CD4-positive, alpha-beta T cell treated with Interleukin-4 for 1 hour (primary cell): ENCODE measurements at regions not wholly inside any gene's neighbourhood (a gene's known extent, or its start where the extent isn't known, plus 50 kb on each side); places are given as distances from the start of the nearest gene placed in this dataset.

Experiments used
- DNase-seq, 2 donors: peaks; one replicate each; pipeline ENCODE4 v3.0.0-alpha.2; 2020 to 2022

DNA sequence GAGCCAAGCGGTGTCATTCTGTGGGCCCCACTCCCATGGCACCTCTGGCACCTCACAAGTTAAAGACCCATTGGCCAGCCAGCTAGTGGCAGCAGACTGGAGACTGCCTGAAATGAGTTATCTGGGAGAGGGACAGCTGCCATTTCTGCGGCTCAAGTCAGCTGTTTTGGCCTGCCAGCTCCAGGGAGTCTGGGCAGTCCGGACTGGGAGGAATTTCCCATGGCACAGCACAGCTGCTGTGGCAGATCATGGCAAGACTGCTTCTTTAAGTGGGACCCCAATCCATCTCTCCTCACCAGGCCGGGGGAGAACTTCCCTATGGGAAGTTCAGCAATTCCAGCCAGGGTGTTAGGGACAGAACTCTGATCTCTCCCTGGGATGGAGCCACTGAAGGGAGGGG, 2187.6 kb upstream of the CELF4 start:
- no peak for DNase-seq

DNA sequence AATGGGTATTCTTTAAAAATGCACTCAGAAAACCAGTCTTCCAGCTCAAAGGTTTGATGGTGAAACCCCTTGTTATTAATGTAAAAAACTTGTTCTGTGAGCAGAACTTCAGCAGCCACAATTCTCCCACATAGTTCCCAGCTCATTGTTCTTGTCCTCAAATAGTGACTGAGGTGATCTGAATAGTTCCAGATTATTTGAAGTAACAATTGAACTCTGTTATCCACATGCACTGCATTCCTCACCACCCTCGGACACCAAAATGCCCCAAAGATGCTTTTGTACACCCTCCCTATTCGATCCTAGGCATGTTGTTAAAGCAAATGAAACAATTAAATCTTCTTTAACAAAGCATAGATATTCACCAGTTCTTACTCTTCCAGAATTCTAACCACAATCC, 2186.8 kb upstream of the CELF4 start:
- DNase-seq = no peak

DNA sequence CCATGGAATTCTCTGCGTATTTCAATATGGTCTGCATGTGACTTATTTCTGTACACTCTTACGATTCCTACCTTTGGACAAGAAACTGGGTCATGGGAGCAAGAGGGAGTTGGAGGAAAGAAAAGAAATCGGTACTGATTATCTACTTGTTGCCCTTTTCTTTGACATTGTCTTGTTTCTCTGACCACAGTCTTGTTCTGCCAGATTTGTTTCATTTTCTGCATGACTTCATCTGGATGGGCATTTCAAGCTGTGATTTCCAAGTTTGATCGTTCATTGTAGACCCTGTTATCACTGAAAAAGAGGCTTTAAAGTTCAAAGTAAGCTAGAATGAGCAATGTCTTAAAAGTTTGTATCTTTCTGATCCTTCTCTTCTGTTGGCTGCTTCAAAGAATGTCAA, 2186.3 kb upstream of the CELF4 start:
- no peak for DNase-seq

DNA sequence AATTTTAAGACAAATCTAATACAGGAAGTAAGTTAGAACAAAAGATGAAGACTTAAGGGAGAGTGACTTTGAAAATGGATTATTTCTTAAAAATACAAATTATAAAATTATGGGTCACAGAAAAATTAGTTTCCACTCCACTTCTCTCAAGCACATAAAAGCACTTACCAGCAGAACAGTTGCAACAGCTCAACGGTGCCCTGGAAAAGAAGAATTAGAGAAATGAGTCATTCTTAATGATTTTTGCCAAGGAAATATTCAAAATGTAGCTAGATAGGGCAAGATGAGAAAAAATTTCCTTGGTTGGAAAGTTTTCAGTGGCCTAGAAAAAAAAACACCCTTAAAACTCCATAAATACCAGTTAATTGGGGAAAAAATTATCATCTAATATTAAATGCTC, 2185.6 kb upstream of the CELF4 start:
- DNase-seq = no peak

DNA sequence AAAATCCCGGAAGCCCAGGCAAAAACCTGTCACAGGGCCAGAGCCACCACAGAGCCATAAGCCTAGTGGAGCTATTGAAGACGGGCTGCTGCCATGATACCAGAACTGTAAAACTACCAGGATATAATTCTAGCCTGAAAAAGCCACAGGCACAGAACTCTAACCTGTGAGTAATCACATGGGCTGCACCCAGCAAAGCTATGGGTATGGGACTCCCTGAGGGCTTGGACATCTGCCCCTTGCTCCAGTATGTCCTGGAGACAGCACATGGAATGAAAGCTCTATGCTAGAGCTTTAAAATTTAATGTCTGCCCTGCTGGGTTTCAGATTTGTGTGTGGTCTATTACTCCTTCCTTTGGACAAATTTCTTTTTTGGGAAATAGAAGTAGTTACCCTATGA, 2183.6 kb upstream of the CELF4 start:
- no peak for DNase-seq

DNA sequence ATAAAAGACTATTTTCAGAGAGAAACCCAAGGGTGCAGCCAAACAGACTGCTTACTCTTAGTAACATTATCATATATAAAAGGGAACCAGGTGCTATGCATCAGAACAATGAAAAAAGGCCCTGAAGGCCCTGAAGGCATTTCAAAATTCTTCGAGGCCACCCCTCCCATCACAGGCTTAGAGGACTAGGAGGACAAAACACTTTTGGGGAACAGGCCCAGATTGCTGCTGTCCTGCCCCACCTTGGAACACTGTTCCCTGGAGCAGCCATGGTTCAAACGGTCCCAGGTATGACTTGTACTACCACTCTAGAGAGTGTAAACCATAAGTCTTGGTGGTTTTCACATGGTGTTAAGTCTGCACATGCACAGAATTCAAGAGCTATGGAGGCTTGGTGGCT, 2183.1 kb upstream of the CELF4 start:
- DNase-seq = no peak

DNA sequence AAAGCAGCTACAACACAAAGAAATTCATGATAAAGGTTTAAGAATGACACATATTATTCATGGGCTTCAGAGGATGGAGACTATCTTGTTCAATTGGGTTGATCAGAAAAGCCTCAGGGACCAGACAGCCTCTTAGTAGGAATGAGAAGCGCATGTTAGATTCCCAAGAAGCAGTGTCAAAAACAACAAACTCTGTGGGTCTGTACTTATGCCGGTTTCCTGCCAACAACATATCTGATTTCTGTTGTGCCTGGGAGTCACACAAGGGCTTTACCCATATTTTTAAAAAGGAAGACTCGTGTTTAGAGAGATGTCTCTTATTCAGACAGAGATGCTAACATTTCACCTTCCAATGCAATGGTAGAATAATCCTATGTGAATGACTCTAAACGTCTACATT, 2180.6 kb upstream of the CELF4 start:
- DNase-seq = no peak

DNA sequence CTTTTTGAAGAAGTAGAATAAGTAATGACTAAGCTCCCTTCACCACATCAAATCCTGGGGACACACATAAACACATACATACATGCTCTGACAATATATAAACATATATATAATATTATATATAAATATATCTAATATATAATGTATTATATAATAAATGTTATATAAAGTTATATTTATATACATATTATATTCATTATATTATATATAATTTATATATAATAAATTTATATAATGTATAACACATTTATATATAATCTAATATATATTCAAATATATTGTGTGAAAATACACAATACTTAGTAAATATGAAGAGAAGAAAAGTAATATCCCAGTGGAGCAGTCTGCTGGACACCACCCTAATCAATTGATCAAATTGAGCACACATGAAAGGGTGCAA, 2177.9 kb upstream of the CELF4 start:
- DNase-seq = no peak

DNA sequence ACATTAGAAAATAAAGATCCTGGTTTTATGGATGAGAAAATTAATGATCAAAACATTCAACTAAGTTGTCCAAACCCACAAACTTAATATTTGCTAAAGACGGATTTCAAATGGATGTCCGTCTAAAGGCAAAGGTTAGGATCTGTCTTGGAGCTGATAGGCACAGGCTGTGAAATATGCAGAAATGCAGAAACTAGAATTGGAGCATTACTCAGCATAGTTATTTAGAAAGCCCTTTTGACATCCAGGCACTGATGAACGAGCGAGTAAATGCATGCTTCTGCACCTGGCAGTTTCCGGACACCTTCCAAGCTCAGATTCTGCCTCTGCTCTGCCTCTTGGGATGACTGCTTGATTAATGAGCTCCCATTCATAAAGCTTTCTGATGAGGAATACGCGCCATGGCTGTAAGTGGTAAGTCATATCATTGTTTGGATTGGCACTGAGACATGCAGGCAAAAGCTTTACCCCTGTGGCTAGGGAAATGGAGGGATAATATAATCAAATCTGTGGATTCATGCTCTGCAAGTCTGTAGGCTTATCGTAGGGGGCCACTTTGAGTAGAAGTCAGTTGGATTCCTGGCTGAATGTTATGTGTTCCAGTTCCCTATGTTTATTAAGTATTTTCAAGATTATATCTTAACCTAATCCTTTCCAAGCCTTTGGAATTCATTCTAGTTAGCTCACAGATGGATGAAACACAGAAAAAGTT, 2176.3 kb upstream of the CELF4 start:
- DNase-seq = no peak

DNA sequence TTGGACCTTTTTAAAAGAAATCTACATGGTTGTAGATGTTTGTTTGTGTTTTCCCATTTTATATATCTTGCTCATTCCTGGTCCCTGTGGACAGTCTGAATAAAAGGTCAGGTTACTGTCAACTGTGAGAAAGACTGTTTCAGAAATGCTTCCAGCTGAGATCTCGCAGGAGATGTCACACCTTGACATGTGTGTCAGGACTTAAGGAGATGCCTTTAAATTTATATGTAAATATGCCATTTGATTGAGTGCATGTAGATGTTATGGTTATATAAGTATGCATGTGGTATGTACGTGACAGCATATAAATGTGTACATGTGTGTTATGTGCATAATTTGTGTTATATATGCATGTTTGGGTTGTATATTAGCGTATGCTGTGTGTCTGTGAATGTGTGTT, 2172.3 kb upstream of the CELF4 start:
- DNase-seq = no peak

DNA sequence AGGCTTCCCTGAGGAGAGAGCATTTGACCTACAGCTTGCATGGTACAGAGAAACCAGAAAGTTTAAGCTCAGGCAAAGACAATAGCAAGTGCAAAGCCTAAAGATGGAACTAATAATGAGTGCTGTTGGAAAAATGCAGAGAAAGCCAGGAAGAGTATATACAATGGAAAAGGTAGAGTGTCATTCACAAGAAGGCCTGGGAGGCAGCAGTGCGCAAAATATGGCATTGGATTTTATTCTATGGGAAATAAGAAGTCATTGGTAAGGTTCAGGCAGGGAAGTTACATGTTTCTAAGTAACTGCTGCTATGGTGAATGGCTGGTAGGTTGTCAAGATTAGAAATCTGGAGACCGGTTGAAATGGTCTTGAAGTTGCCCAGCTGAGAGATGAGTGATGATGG, 2167.3 kb upstream of the CELF4 start:
- DNase-seq = no peak

DNA sequence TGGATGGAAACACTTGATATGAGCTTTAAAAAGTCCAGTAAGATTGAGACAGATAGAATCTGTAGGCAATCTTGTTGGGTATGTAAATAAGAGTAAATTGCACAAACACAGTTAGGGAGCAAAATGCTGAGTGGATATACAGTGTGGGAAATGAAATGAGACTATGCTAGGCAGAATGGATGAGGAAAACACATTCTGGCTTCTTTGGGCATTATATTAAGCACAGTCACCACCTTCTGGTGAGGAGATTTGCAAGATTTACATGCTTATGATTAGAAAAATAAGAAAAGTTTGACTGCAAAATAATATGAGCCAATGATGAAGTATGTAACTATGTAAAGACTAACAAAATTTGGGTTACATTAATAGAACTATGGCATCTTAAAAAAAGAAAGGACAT, 2165.0 kb upstream of the CELF4 start:
- no peak for DNase-seq

DNA sequence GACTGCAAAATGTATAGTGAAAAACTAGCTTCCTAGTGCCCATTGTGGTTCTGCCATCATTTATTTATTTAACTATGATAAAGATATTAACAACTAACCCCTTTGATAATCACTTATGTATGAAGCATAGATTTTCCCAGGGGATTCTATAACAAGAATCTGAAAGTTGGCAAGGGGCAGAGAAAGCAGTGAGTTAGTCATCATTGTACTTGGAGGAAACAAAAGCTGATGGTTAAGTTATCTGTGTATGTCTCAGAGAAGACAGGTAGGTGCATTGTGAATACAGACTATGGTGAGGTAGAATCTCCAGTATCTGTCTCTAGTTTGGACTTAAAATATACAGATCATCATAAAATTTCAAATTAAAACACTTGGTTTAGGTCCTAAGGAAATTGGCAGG, 2159.1 kb upstream of the CELF4 start:
- DNase-seq = no peak

DNA sequence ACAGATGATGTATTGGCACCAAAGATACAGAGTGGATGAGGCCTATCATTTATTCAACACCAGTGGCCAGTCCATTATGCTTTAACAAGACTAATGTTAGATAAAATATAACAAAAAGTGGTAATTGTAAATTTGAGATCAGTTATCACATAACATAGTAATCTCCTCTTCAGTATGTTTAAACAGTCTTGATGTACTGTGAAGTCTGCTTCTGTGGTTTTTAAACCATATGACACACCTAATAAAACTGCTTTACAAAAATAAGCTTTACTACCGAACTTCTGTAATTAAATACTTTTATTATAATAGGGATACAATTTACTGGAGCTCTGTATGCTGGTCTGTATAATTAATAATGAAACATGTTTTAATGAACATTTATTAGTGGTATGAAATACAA, 2156.1 kb upstream of the CELF4 start:
- no peak for DNase-seq

DNA sequence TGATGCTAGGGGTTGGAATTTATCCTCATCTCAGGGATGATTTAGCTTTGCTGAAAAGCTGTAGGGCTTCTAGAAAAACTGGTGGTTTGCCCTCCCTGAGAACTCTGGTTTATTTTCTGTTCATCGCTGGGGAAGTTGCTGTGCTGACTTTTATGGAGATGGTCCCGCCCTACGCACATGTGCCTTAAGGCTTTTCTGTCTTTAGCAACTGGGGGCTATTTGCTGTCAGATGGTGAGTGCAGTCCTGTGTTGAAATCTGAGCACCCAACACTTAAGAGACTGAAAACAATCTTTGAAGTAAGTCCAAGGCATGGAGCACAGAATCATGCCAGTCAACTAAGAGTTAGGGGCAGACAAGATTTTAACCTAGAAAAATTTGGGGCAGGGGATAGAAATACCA, 2148.4 kb upstream of the CELF4 start:
- no peak for DNase-seq

DNA sequence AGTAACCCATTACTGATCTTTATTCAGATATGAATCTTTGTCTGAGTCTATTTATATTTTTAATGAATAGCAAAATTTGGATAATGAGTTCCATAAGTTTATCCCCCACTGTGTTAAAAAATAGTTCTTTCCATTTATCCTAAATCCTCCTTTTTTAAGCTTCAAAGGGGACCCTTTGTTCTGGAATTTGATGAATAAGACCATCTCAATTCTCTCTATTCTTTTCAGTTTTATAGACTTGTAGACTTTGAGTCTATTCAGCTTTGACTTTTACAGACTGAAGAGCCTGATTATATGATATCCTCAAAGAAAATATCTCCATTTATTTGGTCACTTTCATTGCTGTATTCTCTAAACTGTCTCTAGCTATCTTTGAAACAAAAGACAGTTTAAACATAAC, 2146.1 kb upstream of the CELF4 start:
- DNase-seq = no peak

DNA sequence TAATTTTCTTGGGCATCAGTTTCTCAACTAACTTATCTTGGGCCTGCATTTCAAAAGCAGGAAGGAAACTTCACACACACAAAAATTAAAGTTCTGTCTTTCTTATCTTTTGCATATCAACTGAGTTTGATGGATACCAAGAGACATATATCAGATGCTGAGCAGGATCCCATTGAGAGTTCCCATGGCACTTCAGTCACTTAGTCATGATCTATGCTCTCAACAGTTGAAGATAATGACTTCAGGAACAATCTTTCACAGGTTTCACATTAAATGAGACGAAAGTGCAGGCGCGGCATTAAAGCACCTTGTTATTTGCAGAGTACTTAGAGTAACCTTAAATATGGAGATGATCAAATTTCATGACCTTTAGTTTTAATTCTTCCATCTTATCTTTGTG, 2139.8 kb upstream of the CELF4 start:
- DNase-seq = no peak

DNA sequence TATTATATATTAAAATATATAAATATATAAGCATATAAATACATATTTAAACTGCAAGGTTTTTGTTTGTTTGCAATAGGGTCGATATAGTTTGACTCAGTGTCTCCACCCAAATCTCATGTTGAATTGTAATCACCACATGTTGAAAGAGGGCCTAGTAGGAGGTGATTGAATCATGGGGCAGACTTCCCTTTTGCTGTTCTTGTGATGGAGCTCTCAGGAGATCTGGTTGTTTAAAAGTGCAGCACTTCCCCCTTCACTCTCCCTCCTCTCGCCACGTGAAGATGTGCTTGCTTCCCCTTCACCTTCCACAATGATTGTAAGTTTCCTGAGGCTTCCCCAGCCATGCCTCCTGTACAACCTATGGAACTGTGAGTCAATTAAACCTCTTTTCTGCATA, 2137.3 kb upstream of the CELF4 start:
- DNase-seq = no peak

DNA sequence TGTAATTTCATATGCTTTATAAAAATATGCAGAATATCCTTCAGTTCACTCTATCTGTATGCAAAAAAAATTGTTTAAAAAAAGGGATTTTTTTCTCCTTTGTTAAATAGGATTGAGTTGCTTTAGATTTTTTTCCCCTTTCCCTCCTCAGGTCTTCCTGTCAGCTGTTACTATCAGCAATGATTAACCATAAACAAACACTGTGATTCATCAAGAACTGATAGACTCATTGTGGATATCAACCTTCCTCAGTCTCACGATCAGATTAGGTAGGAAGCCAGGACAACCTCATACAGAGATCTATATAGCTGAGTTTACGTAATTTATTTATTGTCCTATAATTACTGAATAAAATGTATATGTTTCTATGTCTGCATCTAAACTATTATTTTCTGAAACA, 2136.2 kb upstream of the CELF4 start:
- no peak for DNase-seq

DNA sequence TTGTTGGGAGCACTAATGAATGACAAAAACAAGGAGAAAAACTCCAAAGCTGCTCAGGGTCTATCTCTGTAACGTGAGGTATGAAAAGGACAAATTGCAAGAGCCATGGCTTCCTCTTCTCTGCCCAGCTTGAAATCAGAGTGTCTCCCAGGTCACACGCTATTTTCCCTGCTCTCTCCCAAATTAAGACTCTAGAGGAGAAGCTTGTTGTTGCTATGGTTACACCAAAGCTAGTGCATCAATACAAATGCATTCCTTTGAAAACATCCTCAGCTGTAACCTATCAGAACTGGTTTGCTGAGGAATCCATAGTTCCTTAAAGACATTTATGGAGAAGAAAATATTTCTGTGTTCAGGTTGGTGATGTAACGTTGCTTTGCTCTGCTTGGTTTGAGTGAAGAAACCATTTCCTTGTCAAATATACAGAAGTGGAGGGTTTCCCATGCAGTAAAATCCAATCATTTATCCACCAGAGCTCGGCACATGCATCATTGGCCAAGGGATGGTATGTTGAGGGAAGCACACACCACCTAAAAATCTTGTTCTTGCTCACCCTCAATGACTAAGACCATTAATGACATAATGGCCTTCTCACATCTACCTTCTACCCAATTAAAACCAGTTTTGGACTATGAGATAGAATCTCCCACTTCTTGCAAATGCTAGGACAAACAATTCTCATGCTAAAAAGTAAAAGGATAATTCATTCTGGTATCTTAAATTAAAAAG, 2135.6 kb upstream of the CELF4 start:
- DNase-seq = no peak

DNA sequence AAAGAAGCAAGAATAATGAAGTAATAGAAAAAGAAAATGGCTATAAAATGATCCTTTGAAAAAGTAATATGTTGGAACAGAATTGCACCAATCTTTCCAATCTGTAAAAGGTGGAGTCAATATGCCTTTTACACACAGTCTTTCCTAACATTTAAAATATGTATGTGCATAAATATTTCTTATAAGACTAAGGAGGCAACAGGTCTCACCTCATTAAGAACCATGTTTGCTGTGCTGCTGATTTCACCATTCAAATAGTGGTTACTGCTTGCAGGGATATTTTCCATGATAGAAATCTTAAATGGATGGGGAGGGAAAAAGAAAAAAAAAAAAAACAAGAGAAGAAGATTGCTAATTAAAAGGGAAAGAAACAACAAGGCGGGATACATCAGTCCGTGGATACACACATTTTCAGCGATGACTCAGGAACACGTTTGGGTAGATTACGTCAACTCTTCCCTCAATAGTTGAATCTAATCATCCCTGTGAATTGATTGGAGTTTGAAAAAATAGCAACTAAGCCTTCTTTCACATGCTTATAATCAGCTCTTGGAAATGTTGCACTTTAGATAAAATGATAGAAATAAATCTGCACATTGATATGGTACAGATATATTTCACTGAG, 2133.9 kb upstream of the CELF4 start:
- DNase-seq = no peak

DNA sequence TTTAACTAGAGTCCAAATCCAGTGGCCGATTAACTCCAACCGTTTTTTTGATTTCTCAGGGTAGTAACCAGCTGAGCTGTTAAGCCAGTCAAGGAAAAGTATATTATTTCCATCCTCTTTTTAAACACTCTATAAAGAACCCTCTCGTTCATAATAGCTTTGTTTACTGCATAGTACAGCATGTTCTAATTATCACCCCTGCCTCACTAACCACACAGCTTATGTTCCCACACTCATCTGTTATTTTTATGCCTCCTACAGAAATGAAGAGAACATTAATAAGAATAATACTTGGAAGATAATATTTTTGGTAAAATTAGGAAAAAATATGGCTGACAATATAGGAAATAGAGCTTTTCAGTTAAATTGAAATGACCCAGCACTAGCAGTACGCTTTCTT, 2132.8 kb upstream of the CELF4 start:
- DNase-seq = no peak

DNA sequence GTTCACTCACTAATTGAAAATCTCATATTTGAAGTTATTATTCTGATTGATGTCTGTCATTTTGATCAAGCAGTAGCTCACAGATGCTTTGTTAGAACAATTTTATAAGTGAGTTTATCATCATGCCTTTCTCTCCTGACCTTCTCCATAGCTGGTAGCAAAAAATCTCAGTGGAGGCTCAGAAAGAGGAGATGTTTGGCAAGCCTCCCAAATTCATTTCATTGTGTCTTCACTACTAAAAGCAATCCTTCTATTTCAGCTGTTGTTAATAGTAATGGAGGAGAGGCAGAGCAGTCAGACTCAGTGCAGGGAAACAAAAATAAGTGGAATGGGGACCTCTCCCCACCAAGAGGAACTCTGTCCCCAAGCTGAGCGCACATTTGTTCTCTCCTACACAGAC, 2127.8 kb upstream of the CELF4 start:
- DNase-seq = no peak

DNA sequence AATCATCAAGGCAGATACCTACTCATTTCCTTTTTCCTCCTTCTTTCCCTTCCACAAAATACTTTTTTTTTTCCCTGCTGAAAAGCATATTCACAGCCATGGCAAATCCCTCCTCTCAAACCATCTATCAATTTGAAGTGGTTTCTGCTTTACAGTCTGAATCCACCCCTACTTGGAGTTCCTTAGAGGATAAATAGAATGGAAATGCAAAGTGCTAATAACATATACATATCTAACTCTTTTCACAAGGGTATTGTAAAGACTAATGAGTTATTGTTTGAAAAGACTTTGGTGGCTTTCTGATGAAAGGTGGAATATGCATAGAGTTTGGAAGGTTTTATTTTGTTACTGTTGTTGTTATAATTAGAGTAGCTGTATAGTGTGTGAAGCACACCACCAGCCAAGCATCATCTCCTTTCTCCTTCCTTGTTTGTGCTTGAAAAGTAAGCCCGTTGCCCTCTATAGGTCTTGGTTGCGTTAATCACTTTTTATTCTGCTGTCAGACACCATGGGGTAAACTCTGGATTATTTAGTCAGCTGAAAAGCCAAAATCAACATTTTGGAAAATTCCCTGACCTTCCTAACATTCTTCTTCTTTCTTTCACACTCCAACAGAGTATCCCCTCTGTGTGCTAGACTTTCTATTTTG, 2126.9 kb upstream of the CELF4 start:
- DNase-seq = no peak
